Endothelial cell of umbilical vein (primary cell): ENCODE measurements at regions not wholly inside any gene's neighbourhood (a gene's known extent, or its start where the extent isn't known, plus 50 kb on each side); places are given as distances from the start of the nearest gene placed in this dataset. TPM values are rescaled to one million over a fixed set of nuclear protein-coding genes. Genes with fewer than 3 reads are reported as not detected.

Experiments
- BruUV-seq: library from RNA; stranded (reverse); fragments of 400-500 nt; replicated peaks from 2 replicates; lab custom pipeline; 2021; lab: Mats Ljungman, UMichigan
- CTCF ChIA-PET: fragments of 300-600, 350-600 bp; sonication (Branson Sonifier 250); formaldehyde crosslinking; loops from one replicate; lab custom pipeline; 2021; ENCODE audit warnings: antibody characterized with exemption, inconsistent platforms; lab: Charles Lee
- POLR2A ChIA-PET: fragments of 300-600, 350-600 bp; sonication (Branson Sonifier 250); formaldehyde crosslinking; loops from one replicate; lab custom pipeline; 2021; ENCODE audit warnings: antibody characterized with exemption, inconsistent platforms; lab: Charles Lee
- DNase-seq: peaks from one replicate; pipeline ENCODE4 v3.0.0-alpha.2; 2011; ENCODE audit warnings: low read depth, low spot score
- FAIRE-seq: peaks from 2 replicates; lab custom pipeline; 2011; peaks lifted over from hg19 to GRCh38; lab: Jason Lieb, UNC
- H2AFZ ChIP-seq: 2 replicates; pipeline ENCODE4 v1.6.0; 2012; ENCODE audit warnings: low read depth, low read length, control low read depth, inconsistent platforms
- H3K27ac ChIP-seq: 2 replicates; pipeline ENCODE4 v1.5.1; 2011; ENCODE audit warnings: low read depth, mild to moderate bottlenecking, control low read depth, low read length, moderate library complexity; ENCODE audit not compliant: insufficient read depth
- H3K27me3 ChIP-seq, 2 experiments: 2 replicates each; pipeline versions ENCODE4 v1.6.0 to v1.6.1; 2011; ENCODE audit warnings: low read length in 2 of 2, mixed read lengths in 1 of 2; ENCODE audit not compliant: control insufficient read depth in 2 of 2, insufficient read depth in 2 of 2
- H3K36me3 ChIP-seq, 2 experiments: 2 replicates in 1 of 2; 3 replicates in 1 of 2; pipeline ENCODE4 v1.5.1; 2011; ENCODE audit warnings: low read length in 2 of 2, mild to moderate bottlenecking in 1 of 2, moderate library complexity in 1 of 2; ENCODE audit not compliant: control insufficient read depth in 2 of 2, insufficient read depth in 2 of 2; ENCODE audit errors: extremely low read depth in 1 of 2
- H3K4me1 ChIP-seq: 3 replicates; pipeline ENCODE4 v1.5.1; 2011; ENCODE audit warnings: mild to moderate bottlenecking, low read length; ENCODE audit not compliant: control insufficient read depth, insufficient read depth; ENCODE audit errors: extremely low read depth
- H3K4me2 ChIP-seq: 2 replicates; pipeline ENCODE4 v1.6.1; 2011; ENCODE audit warnings: low read length, control low read depth, mixed read lengths; ENCODE audit not compliant: insufficient read depth
- H3K4me3 ChIP-seq, 3 experiments: fragments of 200-600 bp in 1 of 3; sonication (generic), shearing (Covaris generic) in 1 of 3; replicated peaks in 1 of 3; 2 replicates each; pipeline ENCODE4 v1.5.1; 2011 to 2016; ENCODE audit warnings: control low read depth in 3 of 3, low read length in 3 of 3, mild to moderate bottlenecking in 2 of 3, inconsistent platforms in 1 of 3, low read depth in 1 of 3, moderate library complexity in 1 of 3; ENCODE audit not compliant: insufficient read depth in 1 of 3
- H3K79me2 ChIP-seq: 2 replicates; pipeline ENCODE4 v1.6.0; 2012; ENCODE audit warnings: low read length, inconsistent platforms; ENCODE audit not compliant: control insufficient read depth, insufficient read depth
- H3K9ac ChIP-seq: replicated peaks from 2 replicates; pipeline ENCODE3; 2011; ENCODE audit warnings: low read length, control low read depth; ENCODE audit not compliant: insufficient read depth; ENCODE audit errors: extremely low read depth
- H3K9me1 ChIP-seq: replicated peaks from 3 replicates; pipeline ENCODE4 v1.6.0; 2011; ENCODE audit warnings: mild to moderate bottlenecking, low read length; ENCODE audit not compliant: control insufficient read depth, insufficient read depth; ENCODE audit errors: extremely low read depth
- H3K9me3 ChIP-seq: replicated peaks from 2 replicates; pipeline ENCODE4 v1.5.1; 2012; ENCODE audit warnings: low read length, inconsistent platforms; ENCODE audit not compliant: control insufficient read depth, insufficient read depth
- H4K20me1 ChIP-seq: replicated peaks from 2 replicates; pipeline ENCODE3; 2011; ENCODE audit warnings: mild to moderate bottlenecking, low read length; ENCODE audit not compliant: control insufficient read depth, insufficient read depth; ENCODE audit errors: extremely low read depth
- EZH2 ChIP-seq: IDR thresholded peaks from 2 replicates; pipeline ENCODE4 v1.6.1; 2012; ENCODE audit warnings: borderline replicate concordance, low read depth, mild to moderate bottlenecking, moderate library complexity, low read length, inconsistent platforms; ENCODE audit not compliant: severe bottlenecking
- FOS ChIP-seq: IDR thresholded peaks from 2 replicates; pipeline ENCODE4 v1.6.1; 2011; ENCODE audit warnings: mild to moderate bottlenecking, low read length, moderate library complexity, borderline replicate concordance; ENCODE audit not compliant: insufficient read depth
- GATA2 ChIP-seq: IDR thresholded peaks from 2 replicates; pipeline ENCODE4 v1.7.0; 2011; ENCODE audit warnings: low read depth, mild to moderate bottlenecking, moderate library complexity, mixed read lengths, low read length; ENCODE audit not compliant: insufficient read length, insufficient read depth
- JUN ChIP-seq: IDR thresholded peaks from 2 replicates; pipeline ENCODE4 v1.6.1; 2011; ENCODE audit warnings: borderline replicate concordance, low read depth; ENCODE audit not compliant: insufficient read length, insufficient read depth
- MAX ChIP-seq: IDR thresholded peaks from 2 replicates; pipeline ENCODE4 v1.6.1; 2011; ENCODE audit not compliant: insufficient read depth, insufficient read length
- MYC ChIP-seq: IDR thresholded peaks from one replicate; pipeline ENCODE4 v1.6.1; 2011; ENCODE audit warnings: mild to moderate bottlenecking, low read depth, low read length
- POLR2A ChIP-seq: IDR thresholded peaks from 2 replicates; pipeline ENCODE4 v1.6.1; 2012; ENCODE audit warnings: low read depth, mild to moderate bottlenecking, control low read depth, low read length
- POLR2AphosphoS5 ChIP-seq: IDR thresholded peaks from 2 replicates; pipeline ENCODE4 v1.6.1; 2012; ENCODE audit warnings: low read depth, mild to moderate bottlenecking, control low read depth, low read length, moderate library complexity; ENCODE audit not compliant: insufficient read depth
- dilution Hi-C: fragments of 300-500 bp; cut with MboI; formaldehyde crosslinking; loops from one replicate; pipeline ENCODE4 v1.15.0; 2019; ENCODE audit warnings: low sequenced_read_pairs; ENCODE audit not compliant: extremely low pct_ligation_motif_present
- intact Hi-C: fragments of 100-400 bp; cut with micrococcal nuclease; formaldehyde crosslinking; loops from one replicate; pipeline ENCODE4 v1.10.0; 2022
- small RNA-seq: library from RNA; depleted of rRNA; stranded (forward); fragments of <200 nt; gene quantifications from one replicate; pipeline ENCODE3, GENCODE V24; 2012; ENCODE audit warnings: low replicate concordance, low read depth; ENCODE audit not compliant: insufficient read depth, insufficient read length
- TF ChIP-seq, protein P1 (sequence below), 2 donors: IDR thresholded peaks; 1 replicate in 1 of 2; 2 replicates in 1 of 2; pipeline ENCODE4 v1.5.1; 2011; ENCODE audit warnings: low read length in 2 of 2, mild to moderate bottlenecking in 2 of 2, moderate library complexity in 2 of 2, control low read depth in 1 of 2, inconsistent platforms in 1 of 2, low read depth in 1 of 2; ENCODE audit not compliant: insufficient read depth in 1 of 2; ENCODE audit errors: extremely low read depth in 1 of 2

DNA sequence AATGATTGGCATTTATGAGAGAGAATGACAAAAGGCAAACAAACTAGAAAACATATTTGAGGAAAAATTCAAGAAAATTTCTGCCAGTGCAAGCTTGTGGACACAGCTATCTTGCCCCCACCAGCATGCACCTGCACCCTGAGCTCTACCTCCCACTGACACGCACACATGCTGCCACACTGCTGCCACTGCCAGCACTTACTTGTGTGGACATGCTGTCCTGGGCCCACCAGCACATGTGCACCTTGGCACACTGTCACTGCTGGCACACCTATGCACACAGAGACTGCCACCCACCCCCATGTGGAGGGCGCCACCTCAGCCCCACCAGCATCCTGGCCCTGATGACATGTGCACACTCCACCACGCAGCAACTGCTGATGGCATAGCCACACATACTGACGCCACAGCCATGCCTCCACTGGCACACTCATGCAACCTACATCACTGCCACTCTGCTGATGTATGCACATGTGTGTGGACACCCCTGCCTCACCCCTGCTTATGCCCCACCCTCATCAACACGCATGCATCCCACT lies 475.0 kb downstream of the SOX5 start:
- BruUV-seq, result no TSS peak
- TF ChIP-seq MYC, result no peak
- TF ChIP-seq, protein P1, sequence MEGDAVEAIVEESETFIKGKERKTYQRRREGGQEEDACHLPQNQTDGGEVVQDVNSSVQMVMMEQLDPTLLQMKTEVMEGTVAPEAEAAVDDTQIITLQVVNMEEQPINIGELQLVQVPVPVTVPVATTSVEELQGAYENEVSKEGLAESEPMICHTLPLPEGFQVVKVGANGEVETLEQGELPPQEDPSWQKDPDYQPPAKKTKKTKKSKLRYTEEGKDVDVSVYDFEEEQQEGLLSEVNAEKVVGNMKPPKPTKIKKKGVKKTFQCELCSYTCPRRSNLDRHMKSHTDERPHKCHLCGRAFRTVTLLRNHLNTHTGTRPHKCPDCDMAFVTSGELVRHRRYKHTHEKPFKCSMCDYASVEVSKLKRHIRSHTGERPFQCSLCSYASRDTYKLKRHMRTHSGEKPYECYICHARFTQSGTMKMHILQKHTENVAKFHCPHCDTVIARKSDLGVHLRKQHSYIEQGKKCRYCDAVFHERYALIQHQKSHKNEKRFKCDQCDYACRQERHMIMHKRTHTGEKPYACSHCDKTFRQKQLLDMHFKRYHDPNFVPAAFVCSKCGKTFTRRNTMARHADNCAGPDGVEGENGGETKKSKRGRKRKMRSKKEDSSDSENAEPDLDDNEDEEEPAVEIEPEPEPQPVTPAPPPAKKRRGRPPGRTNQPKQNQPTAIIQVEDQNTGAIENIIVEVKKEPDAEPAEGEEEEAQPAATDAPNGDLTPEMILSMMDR (IDR thresholded peaks at IDR 0.05; ENCODE audit: extremely low read depth in 1 of 2, insufficient read depth in 1 of 2, low read depth in 1 of 2, low read length in 2 of 2), result no peak
- no peak for TF ChIP-seq POLR2AphosphoS5
- TF ChIP-seq GATA2, result no peak
- no peak for TF ChIP-seq JUN
- no peak for TF ChIP-seq MAX
- no peak for TF ChIP-seq POLR2A
- no peak for TF ChIP-seq FOS
- TF ChIP-seq EZH2, result no peak
- DNase-seq, result no peak
- H3K9me1 ChIP-seq, result no peaks in the 10 kb centered on the region
- H3K9ac ChIP-seq, result no peak overlapping the region
- H3K4me2 ChIP-seq, result no peak overlapping the region
- no peak overlapping the region for H3K4me3 ChIP-seq
- intact Hi-C loops, result no loop called here
- ChIA-PET CTCF (no interaction called here), POLR2A (no interaction called here)
- no peak overlapping the region for H2AFZ ChIP-seq
- H3K36me3 ChIP-seq, result no peaks in the 10 kb centered on the region
- H3K4me1 ChIP-seq, result no peaks in the 10 kb centered on the region
- no peaks in the 10 kb centered on the region for H3K27me3 ChIP-seq
- no peak overlapping the region for H3K27ac ChIP-seq
- no peaks in the 10 kb centered on the region for H4K20me1 ChIP-seq
- no peaks in the 10 kb centered on the region for H3K79me2 ChIP-seq
- dilution Hi-C loops, result no loop called here
- peaks cover 2% of the 10 kb centered on the region for H3K9me3 ChIP-seq
- no peak for FAIRE-seq

Small RNA genes in the stretch of these regions (small RNA-seq; reads per million reads assigned to genes)
- not detected for gene AC087258.2
